Endothelial cell of umbilical vein (primary cell): ENCODE measurements at regions not wholly inside any gene's neighbourhood (a gene's known extent, or its start where the extent isn't known, plus 50 kb on each side); places are given as distances from the start of the nearest gene placed in this dataset.

ENCODE experiments used
- BruUV-seq: library from RNA; stranded (reverse); fragments of 400-500 nt; replicated peaks from 2 replicates; lab custom pipeline; 2021; lab: Mats Ljungman, UMichigan
- CTCF ChIA-PET: fragments of 300-600, 350-600 bp; sonication (Branson Sonifier 250); formaldehyde crosslinking; loops from one replicate; lab custom pipeline; 2021; ENCODE audit warnings: antibody characterized with exemption, inconsistent platforms; lab: Charles Lee
- POLR2A ChIA-PET: fragments of 300-600, 350-600 bp; sonication (Branson Sonifier 250); formaldehyde crosslinking; loops from one replicate; lab custom pipeline; 2021; ENCODE audit warnings: antibody characterized with exemption, inconsistent platforms; lab: Charles Lee
- DNase-seq: peaks from one replicate; pipeline ENCODE4 v3.0.0-alpha.2; 2011; ENCODE audit warnings: low read depth, low spot score
- FAIRE-seq: peaks from 2 replicates; lab custom pipeline; 2011; peaks lifted over from hg19 to GRCh38; lab: Jason Lieb, UNC
- H2AFZ ChIP-seq: 2 replicates; pipeline ENCODE4 v1.6.0; 2012; ENCODE audit warnings: low read depth, low read length, control low read depth, inconsistent platforms
- H3K27ac ChIP-seq: 2 replicates; pipeline ENCODE4 v1.5.1; 2011; ENCODE audit warnings: low read depth, mild to moderate bottlenecking, control low read depth, low read length, moderate library complexity; ENCODE audit not compliant: insufficient read depth
- H3K27me3 ChIP-seq, 2 experiments: 2 replicates each; pipeline versions ENCODE4 v1.6.0 to v1.6.1; 2011; ENCODE audit warnings: low read length in 2 of 2, mixed read lengths in 1 of 2; ENCODE audit not compliant: control insufficient read depth in 2 of 2, insufficient read depth in 2 of 2
- H3K36me3 ChIP-seq, 2 experiments: 2 replicates in 1 of 2; 3 replicates in 1 of 2; pipeline ENCODE4 v1.5.1; 2011; ENCODE audit warnings: low read length in 2 of 2, mild to moderate bottlenecking in 1 of 2, moderate library complexity in 1 of 2; ENCODE audit not compliant: control insufficient read depth in 2 of 2, insufficient read depth in 2 of 2; ENCODE audit errors: extremely low read depth in 1 of 2
- H3K4me1 ChIP-seq: 3 replicates; pipeline ENCODE4 v1.5.1; 2011; ENCODE audit warnings: mild to moderate bottlenecking, low read length; ENCODE audit not compliant: control insufficient read depth, insufficient read depth; ENCODE audit errors: extremely low read depth
- H3K4me2 ChIP-seq: 2 replicates; pipeline ENCODE4 v1.6.1; 2011; ENCODE audit warnings: low read length, control low read depth, mixed read lengths; ENCODE audit not compliant: insufficient read depth
- H3K4me3 ChIP-seq, 3 experiments: fragments of 200-600 bp in 1 of 3; sonication (generic), shearing (Covaris generic) in 1 of 3; replicated peaks in 1 of 3; 2 replicates each; pipeline ENCODE4 v1.5.1; 2011 to 2016; ENCODE audit warnings: control low read depth in 3 of 3, low read length in 3 of 3, mild to moderate bottlenecking in 2 of 3, inconsistent platforms in 1 of 3, low read depth in 1 of 3, moderate library complexity in 1 of 3; ENCODE audit not compliant: insufficient read depth in 1 of 3
- H3K79me2 ChIP-seq: 2 replicates; pipeline ENCODE4 v1.6.0; 2012; ENCODE audit warnings: low read length, inconsistent platforms; ENCODE audit not compliant: control insufficient read depth, insufficient read depth
- H3K9ac ChIP-seq: replicated peaks from 2 replicates; pipeline ENCODE3; 2011; ENCODE audit warnings: low read length, control low read depth; ENCODE audit not compliant: insufficient read depth; ENCODE audit errors: extremely low read depth
- H3K9me1 ChIP-seq: replicated peaks from 3 replicates; pipeline ENCODE4 v1.6.0; 2011; ENCODE audit warnings: mild to moderate bottlenecking, low read length; ENCODE audit not compliant: control insufficient read depth, insufficient read depth; ENCODE audit errors: extremely low read depth
- H3K9me3 ChIP-seq: replicated peaks from 2 replicates; pipeline ENCODE4 v1.5.1; 2012; ENCODE audit warnings: low read length, inconsistent platforms; ENCODE audit not compliant: control insufficient read depth, insufficient read depth
- H4K20me1 ChIP-seq: replicated peaks from 2 replicates; pipeline ENCODE3; 2011; ENCODE audit warnings: mild to moderate bottlenecking, low read length; ENCODE audit not compliant: control insufficient read depth, insufficient read depth; ENCODE audit errors: extremely low read depth
- CTCF ChIP-seq, 2 donors: IDR thresholded peaks; 1 replicate in 1 of 2; 2 replicates in 1 of 2; pipeline ENCODE4 v1.5.1; 2011; ENCODE audit warnings: low read length in 2 of 2, mild to moderate bottlenecking in 2 of 2, moderate library complexity in 2 of 2, control low read depth in 1 of 2, inconsistent platforms in 1 of 2, low read depth in 1 of 2; ENCODE audit not compliant: insufficient read depth in 1 of 2; ENCODE audit errors: extremely low read depth in 1 of 2
- EZH2 ChIP-seq: IDR thresholded peaks from 2 replicates; pipeline ENCODE4 v1.6.1; 2012; ENCODE audit warnings: borderline replicate concordance, low read depth, mild to moderate bottlenecking, moderate library complexity, low read length, inconsistent platforms; ENCODE audit not compliant: severe bottlenecking
- FOS ChIP-seq: IDR thresholded peaks from 2 replicates; pipeline ENCODE4 v1.6.1; 2011; ENCODE audit warnings: mild to moderate bottlenecking, low read length, moderate library complexity, borderline replicate concordance; ENCODE audit not compliant: insufficient read depth
- GATA2 ChIP-seq: IDR thresholded peaks from 2 replicates; pipeline ENCODE4 v1.7.0; 2011; ENCODE audit warnings: low read depth, mild to moderate bottlenecking, moderate library complexity, mixed read lengths, low read length; ENCODE audit not compliant: insufficient read length, insufficient read depth
- JUN ChIP-seq: IDR thresholded peaks from 2 replicates; pipeline ENCODE4 v1.6.1; 2011; ENCODE audit warnings: borderline replicate concordance, low read depth; ENCODE audit not compliant: insufficient read length, insufficient read depth
- MAX ChIP-seq: IDR thresholded peaks from 2 replicates; pipeline ENCODE4 v1.6.1; 2011; ENCODE audit not compliant: insufficient read depth, insufficient read length
- MYC ChIP-seq: IDR thresholded peaks from one replicate; pipeline ENCODE4 v1.6.1; 2011; ENCODE audit warnings: mild to moderate bottlenecking, low read depth, low read length
- POLR2A ChIP-seq: IDR thresholded peaks from 2 replicates; pipeline ENCODE4 v1.6.1; 2012; ENCODE audit warnings: low read depth, mild to moderate bottlenecking, control low read depth, low read length
- POLR2AphosphoS5 ChIP-seq: IDR thresholded peaks from 2 replicates; pipeline ENCODE4 v1.6.1; 2012; ENCODE audit warnings: low read depth, mild to moderate bottlenecking, control low read depth, low read length, moderate library complexity; ENCODE audit not compliant: insufficient read depth
- dilution Hi-C: fragments of 300-500 bp; cut with MboI; formaldehyde crosslinking; loops from one replicate; pipeline ENCODE4 v1.15.0; 2019; ENCODE audit warnings: low sequenced_read_pairs; ENCODE audit not compliant: extremely low pct_ligation_motif_present
- intact Hi-C: fragments of 100-400 bp; cut with micrococcal nuclease; formaldehyde crosslinking; loops from one replicate; pipeline ENCODE4 v1.10.0; 2022

GRCh38 chr13:85719749-85720148 is 79.5 kb downstream of the SLITRK6 start:
- Histone ChIP-seq H3K9me3 (peaks cover 6% of the 10 kb centered on the region), H2AFZ (no peak overlapping the region), H3K4me2 (no peak overlapping the region), H3K9ac (no peak overlapping the region), H3K27ac (no peak overlapping the region), H3K4me3 (no peak overlapping the region), H3K79me2 (no peaks in the 10 kb centered on the region), H3K4me1 (no peaks in the 10 kb centered on the region), H3K36me3 (no peaks in the 10 kb centered on the region), H3K27me3 (no peaks in the 10 kb centered on the region), H4K20me1 (no peaks in the 10 kb centered on the region), H3K9me1 (no peaks in the 10 kb centered on the region)
- TF ChIP-seq EZH2 (no peak), POLR2AphosphoS5 (no peak), JUN (no peak), FOS (no peak), GATA2 (no peak), MAX (no peak), POLR2A (no peak), CTCF (IDR thresholded peaks at IDR 0.05; ENCODE audit: extremely low read depth in 1 of 2, insufficient read depth in 1 of 2, low read depth in 1 of 2, low read length in 2 of 2) (no peak), MYC (no peak)
- ChIA-PET CTCF (no interaction called here), POLR2A (no interaction called here)
- dilution Hi-C loops (no loop called here), intact Hi-C loops (no loop called here)
- DNase-seq: no peak
- no TSS peak for BruUV-seq
- FAIRE-seq: no peak
